HG03108 (cell line): ENCODE measurements at regions not wholly inside any gene's neighbourhood (a gene's known extent, or its start where the extent isn't known, plus 50 kb on each side); places are given as distances from the start of the nearest gene placed in this dataset.
"Not testable (repeated sequence)": the region's sequence is repeated elsewhere in the genome, so short reads cannot be mapped to it uniquely, and the experiment has no call there.

Experiments
- ATAC-seq: cut with Tn5 transposase; IDR thresholded peaks from one replicate; pipeline ENCODE4 v1.9.1; 2021; ENCODE audit warnings: moderate library complexity; ENCODE audit not compliant: unreplicated experiment

GRCh38 chr6:170213637-170214018 is 77.2 kb downstream of the DLL1 start:
- ATAC-seq, result not testable (repeated sequence)

DNA sequence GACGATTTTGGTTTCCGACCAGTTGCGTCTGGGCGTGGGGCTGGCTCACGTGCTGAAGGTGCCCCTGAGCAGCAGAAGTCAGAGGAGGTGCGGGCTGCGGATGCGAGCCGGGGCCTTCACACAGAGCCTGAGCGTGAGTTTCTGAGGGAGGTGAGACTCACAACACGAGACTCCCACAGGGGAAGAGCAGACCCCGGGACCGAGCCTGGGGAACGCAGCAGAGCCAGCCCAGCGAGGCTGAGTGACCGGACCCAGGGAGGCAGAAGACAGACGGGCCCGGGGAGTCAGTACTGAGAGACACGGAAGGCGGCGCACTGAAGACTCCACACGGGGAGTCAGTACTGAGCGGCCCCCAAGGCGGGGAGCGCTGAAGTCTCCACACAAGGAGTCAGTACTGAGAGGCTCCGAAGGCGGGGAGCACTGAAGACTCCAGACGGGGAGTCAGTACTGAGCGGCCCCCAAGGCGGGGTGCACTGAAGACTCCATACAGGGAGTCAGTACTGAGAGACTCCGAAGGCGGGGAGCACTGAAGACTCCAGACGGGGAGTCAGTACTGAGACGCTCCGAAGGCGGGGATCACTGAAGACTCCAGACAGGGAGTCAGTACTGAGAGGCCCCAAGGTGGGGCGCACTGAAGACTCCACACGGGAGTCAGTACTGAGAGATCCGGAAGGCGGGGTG is 77.8 kb downstream of the DLL1 start:
- ATAC-seq, result no peak

DNA sequence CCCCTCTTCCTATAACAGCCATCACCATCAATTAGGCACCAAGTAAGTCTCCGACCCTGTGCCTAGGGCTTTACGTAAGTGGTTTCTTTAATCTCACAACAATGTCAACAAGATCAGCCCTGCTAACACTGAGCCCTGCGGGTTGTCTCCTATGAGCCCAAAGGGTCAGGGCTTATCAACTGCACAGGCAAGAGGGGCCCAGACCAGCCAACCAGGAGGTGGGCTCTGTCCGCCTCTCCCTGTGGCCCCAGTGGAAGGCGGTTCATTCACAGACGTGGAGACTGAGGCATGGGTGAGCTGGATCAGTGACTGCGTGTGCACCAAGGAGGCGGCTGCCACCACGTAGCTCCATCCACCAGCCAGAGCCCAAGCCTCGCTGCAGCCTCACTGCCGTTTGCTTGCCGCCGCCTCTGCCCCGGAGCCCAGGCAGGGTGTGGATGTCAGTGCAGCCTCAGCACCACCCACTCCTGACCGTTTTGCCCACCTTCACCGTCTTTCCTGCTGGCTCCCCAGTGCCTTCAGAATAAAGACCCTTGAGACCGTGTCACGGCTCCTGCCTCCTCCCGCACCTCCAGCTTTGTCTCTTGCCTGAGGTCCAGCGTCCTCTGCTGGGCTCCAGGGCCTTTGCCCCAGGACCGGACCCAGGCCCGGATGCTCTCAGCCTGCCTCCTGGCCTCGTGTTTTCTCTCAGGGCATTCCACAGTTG is 78.7 kb downstream of the DLL1 start:
- no peak for ATAC-seq

DNA sequence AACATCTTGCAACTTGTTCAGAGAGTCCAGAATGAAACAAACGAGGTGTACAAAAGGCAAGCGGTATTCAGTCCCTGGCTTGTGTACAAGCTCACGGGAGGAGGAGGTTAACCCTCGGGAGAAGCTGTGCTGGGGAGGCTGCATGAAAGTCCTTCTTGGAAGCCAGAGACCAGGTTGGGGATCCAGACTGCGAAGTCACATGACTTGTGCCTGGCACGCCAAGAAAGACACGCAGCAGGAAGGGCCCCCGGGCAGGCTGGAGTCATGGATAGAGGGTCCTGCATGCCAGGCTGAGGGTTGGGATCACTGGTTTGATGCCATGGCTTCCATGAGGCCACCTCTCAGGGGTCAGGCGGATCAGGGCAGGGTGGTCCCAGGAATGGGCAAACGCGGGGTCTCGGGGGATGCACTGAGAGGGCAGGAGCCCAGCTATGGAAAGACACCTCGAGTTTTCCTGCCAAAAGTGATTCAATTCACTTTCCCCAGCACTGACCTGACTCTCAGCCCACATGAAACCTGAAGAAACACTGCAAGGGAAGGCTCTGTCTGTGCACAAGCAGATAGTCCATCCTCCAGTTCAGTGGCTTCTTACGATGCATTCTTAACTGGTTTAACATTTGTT is 79.4 kb downstream of the DLL1 start:
- no peak for ATAC-seq

- ATAC-seq, result no peak
Measured at GRCh38 chr6:170210651-170211403, 80.1 kb downstream of the DLL1 start.

DNA sequence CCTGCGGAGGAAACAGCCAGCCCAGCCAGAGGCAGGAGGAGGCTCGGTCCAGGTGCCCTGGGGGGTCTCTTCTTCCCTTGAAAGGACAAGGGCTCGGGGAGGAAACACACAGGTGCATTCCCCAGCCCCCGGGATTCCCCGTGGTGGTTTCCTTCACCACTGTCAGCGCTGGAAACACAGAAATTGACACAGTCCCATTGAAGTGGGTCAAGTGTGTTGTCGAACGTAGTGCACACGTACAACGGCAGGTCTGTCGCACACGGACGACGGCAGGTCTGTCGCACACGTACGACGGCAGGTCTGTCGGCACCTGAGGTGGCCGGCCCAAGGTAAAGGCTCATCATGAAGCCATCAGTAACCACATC is 80.9 kb downstream of the DLL1 start:
- ATAC-seq, result no peak

DNA sequence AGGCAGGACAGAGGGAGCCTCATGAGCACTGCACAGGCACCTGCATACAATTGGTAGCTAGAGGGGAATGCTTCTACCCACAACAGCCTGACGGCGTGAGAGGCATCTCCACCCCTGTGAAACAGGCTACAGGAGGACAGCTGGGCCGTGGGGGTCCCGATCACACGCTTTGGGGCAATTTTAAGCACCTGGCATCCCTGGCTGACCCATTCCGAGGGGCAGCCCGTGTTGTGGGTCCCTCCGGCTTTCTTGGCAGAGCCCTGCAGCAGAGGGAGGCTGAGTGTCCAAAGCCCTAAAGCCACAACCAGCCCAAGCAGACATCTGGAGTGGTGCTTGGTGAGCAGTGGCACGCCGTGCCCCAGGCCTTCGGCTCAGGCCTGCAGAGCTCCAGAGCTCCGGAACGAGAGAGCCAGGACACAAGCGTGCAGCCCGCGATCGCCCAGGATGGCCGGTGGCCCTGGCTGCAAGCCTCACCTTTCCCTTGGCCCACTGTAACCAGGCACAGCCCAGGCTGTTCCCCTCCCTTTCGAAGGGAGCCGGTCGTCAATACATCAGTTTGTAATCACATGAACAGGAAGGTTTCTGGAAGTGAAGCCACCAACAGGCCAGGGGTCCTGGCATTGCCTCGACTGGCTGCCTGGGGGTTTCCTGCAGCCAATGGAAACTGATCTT is 81.4 kb downstream of the DLL1 start:
- no peak for ATAC-seq

GRCh38 chr6:170208651-170209353 is 82.1 kb downstream of the DLL1 start:
- ATAC-seq, result no peak

GRCh38 chr6:170208182-170208601 is 82.7 kb downstream of the DLL1 start:
- no peak for ATAC-seq

GRCh38 chr6:170207586-170208181 is 83.2 kb downstream of the DLL1 start:
- no peak for ATAC-seq

GRCh38 chr6:170206851-170207431 is 83.9 kb downstream of the DLL1 start:
- ATAC-seq, result no peak

DNA sequence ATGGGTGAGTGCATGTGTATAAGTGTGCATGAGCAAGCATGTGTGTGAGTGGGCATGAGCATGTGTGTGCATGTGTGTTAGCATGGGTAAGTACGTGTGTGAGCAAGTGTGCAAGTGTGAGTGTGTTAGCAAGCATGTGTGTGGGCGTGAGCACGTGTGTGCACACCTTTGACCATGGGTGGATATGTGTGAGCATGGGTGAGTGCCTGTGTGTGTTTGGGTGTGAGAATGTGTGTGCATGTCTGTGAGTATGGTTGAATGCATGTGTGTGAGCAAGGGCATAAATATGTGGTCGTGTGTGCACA is 84.6 kb downstream of the DLL1 start:
- ATAC-seq, result no peak

DNA sequence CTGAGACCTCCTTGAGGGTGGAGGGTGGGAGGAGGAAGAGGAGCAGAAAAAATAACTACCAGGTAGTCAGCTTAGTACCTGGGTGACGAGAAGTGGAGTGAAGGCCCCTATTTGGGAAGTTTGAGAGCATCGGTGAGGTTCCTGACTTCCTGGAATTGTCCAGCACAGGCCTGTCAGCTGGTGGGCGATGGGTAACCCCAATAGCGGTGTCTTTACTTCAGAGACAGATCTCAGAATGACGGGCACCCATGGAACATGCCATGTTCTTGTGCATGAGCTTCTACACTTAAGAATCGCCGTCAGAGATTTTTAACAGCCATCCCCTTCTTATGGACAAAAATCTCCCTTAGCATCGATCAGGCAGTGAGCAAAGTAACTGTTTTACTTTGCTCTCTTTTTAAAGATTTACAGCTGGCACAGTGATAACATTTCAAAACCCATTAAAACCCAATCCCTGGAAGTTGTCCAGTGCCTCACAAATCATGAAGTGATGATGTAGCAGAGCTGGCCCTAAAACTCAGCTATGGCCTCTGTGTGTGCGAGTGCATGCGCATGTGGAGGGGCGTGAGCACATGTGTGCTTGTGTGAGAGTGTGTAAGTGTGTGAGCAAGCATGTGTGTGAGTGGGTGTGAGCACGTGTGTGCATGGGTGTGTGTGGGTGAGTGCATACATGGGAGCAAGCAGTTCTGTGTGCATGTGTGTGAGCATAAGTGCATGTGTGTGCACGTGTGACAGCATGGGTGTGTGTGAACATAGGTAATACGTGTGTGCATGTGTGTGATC is 85.2 kb downstream of the DLL1 start:
- ATAC-seq, result no peak

DNA sequence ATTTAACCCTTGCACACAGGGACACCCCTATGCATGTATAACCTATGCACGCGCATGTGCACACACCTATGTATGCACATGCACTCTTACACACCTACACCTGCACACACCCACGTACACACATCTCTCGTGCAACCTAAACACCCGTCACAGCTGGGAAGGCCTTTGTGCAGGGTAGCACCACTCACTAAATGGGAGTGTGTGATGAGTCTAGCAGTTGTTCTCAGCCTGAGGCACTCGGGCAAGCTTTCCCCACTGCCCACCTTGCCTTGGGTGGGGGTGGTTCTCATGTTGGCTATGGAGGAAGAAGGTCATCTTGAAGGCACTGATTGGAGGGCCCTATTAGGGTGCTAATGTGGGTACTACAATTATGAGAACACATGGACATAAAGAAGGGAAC is 85.8 kb downstream of the DLL1 start:
- ATAC-seq, result no peak

GRCh38 chr6:170203212-170203611 is 87.7 kb downstream of the DLL1 start:
- no peak for ATAC-seq

DNA sequence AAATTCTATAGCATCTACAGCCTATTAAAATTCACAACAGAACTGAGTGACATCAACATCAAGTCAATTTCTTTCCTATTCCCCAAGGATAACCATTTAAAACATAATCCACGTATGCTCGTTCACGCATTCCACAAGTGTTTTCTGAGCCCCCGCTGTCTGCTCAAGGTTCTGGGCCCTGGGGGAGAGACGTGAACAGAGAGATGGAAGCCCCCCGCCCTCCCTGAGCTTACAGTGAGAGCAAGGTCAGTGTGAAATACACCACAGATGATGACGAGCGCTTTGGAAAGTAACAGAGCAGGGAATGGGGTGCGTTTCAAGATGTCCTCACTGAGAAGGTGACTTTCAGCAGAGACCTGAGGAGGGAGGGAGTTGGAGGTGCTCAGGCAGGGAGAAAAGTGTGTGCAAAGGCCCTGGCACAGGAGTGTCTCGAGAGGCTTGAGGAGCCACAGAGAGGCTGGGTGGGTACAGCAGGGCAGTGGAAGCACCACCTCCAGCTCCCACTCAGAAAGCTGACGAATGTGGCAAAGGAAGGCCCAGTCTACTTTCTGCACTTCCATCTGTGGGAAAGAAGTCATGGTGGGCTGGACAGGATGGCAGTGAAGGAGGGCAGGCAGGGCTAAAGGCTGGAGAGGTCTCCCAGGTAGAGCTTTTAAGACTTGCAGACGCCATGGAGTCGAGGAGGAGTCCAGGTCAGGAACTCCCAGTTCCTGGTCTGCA is 88.3 kb downstream of the DLL1 start:
- ATAC-seq, result no peak

GRCh38 chr6:170201361-170201760 is 89.5 kb downstream of the DLL1 start:
- ATAC-seq, result no peak

DNA sequence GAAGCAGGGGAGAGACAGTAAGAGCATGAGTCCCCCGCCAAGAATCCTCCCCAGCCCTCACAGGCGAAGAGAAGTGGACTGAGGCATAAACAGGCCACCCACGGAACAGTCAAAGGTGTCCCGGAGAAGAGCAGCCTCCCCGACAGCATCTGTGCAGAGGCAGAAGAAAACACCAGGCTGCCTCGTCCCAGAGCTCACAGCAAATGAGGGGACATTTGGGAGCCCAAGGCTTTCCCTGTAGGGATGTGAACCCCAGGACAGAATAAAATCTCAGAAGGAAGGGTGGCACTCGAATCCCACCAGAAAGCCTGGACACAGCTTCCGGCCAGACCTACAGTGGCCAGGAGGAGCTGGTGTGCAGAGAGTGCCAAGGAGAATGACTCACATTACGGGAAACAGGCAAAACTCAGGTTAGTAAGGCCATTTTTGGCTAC is 90.4 kb downstream of the DLL1 start:
- ATAC-seq, result no peak
